NCI-H1694 treated with DMSO at 0.1 percent for 48 hours (cell line): ENCODE measurements at regions not wholly inside any gene's neighbourhood (a gene's known extent, or its start where the extent isn't known, plus 50 kb on each side); places are given as distances from the start of the nearest gene placed in this dataset.

Experiments
- DNase-seq: peaks from one replicate; lab custom pipeline; 2025; lab: John Stamatoyannopoulos, UW

- no peak for DNase-seq
Measured at GRCh38 chr3:88573472-88573871, 423.7 kb downstream of the C3orf38 start.

GRCh38 chr3:88574146-88574545 lies 424.4 kb downstream of the C3orf38 start:
- DNase-seq = no peak

- no peak for DNase-seq
Measured at GRCh38 chr3:88584451-88584850, 434.7 kb downstream of the C3orf38 start.

GRCh38 chr3:88586121-88586640 lies 436.4 kb downstream of the C3orf38 start:
- no peak for DNase-seq

GRCh38 chr3:88589138-88589537 lies 439.4 kb downstream of the C3orf38 start:
- no peak for DNase-seq

GRCh38 chr3:88595026-88595425 lies 445.3 kb downstream of the C3orf38 start:
- no peak for DNase-seq

GRCh38 chr3:88596451-88596850 lies 446.7 kb downstream of the C3orf38 start:
- no peak for DNase-seq

GRCh38 chr3:88610820-88611219 lies 461.1 kb downstream of the C3orf38 start:
- DNase-seq = no peak

GRCh38 chr3:88611826-88612326 lies 462.1 kb downstream of the C3orf38 start:
- DNase-seq = no peak

GRCh38 chr3:88616413-88616812 lies 466.7 kb downstream of the C3orf38 start:
- peak; percentile 6 for DNase-seq

GRCh38 chr3:88617283-88617682 lies 467.5 kb downstream of the C3orf38 start:
- DNase-seq = no peak

- DNase-seq = no peak
Measured at GRCh38 chr3:88618021-88618645, 468.4 kb downstream of the C3orf38 start.

GRCh38 chr3:88621586-88621985 lies 471.8 kb downstream of the C3orf38 start:
- no peak for DNase-seq

- no peak for DNase-seq
Measured at GRCh38 chr3:88623709-88624108, 473.9 kb downstream of the C3orf38 start.

- no peak for DNase-seq
Measured at GRCh38 chr3:88626456-88627120, 476.8 kb downstream of the C3orf38 start.

GRCh38 chr3:88628901-88629300 lies 478.5 kb upstream of the EPHA3 start:
- DNase-seq = no peak

GRCh38 chr3:88632226-88632625 lies 475.2 kb upstream of the EPHA3 start:
- DNase-seq = no peak

- DNase-seq = no peak
Measured at GRCh38 chr3:88640581-88640980, 466.8 kb upstream of the EPHA3 start.

GRCh38 chr3:88641033-88641604 lies 466.3 kb upstream of the EPHA3 start:
- no peak for DNase-seq

- no peak for DNase-seq
Measured at GRCh38 chr3:88657459-88657858, 450.0 kb upstream of the EPHA3 start.

- DNase-seq = no peak
Measured at GRCh38 chr3:88661433-88661824, 446.0 kb upstream of the EPHA3 start.

- no peak for DNase-seq
Measured at GRCh38 chr3:88668180-88668579, 439.2 kb upstream of the EPHA3 start.

- no peak for DNase-seq
Measured at GRCh38 chr3:88671573-88671972, 435.8 kb upstream of the EPHA3 start.
